ENCODE measurements at regions not wholly inside any gene's neighbourhood (a gene's known extent, or its start where the extent isn't known, plus 50 kb on each side); places are given as distances from the start of the nearest gene placed in this dataset.

GRCh38 chr11:127242676-127243075 is 242.1 kb upstream of the KIRREL3 start:
- no peak for DNase-seq

- DNase-seq, result no peak
Observed at GRCh38 chr11:127238321-127238720, 237.8 kb upstream of the KIRREL3 start.

- no peak for DNase-seq
Observed at GRCh38 chr11:127236776-127237175, 236.2 kb upstream of the KIRREL3 start.

- DNase-seq, result peak; percentile 82
Observed at GRCh38 chr11:127233998-127234397, 233.4 kb upstream of the KIRREL3 start.

GRCh38 chr11:127230392-127230791 is 229.8 kb upstream of the KIRREL3 start:
- no peak for DNase-seq

GRCh38 chr11:127226949-127227348 is 226.4 kb upstream of the KIRREL3 start:
- DNase-seq, result no peak

GRCh38 chr11:127226380-127226779 is 225.8 kb upstream of the KIRREL3 start:
- no peak for DNase-seq

- DNase-seq, result no peak
Observed at GRCh38 chr11:127225619-127226018, 225.0 kb upstream of the KIRREL3 start.

GRCh38 chr11:127224276-127224675 is 223.7 kb upstream of the KIRREL3 start:
- DNase-seq, result no peak

- DNase-seq, result no peak
Observed at GRCh38 chr11:127223633-127224032, 223.1 kb upstream of the KIRREL3 start.

- DNase-seq, result no peak
Observed at GRCh38 chr11:127223026-127223425, 222.5 kb upstream of the KIRREL3 start.

- DNase-seq, result no peak
Observed at GRCh38 chr11:127219704-127220103, 219.1 kb upstream of the KIRREL3 start.

GRCh38 chr11:127218275-127218608 is 217.7 kb upstream of the KIRREL3 start:
- no peak for DNase-seq

GRCh38 chr11:127217452-127218274 is 217.1 kb upstream of the KIRREL3 start:
- no peak for DNase-seq

GRCh38 chr11:127205688-127206217 is 205.2 kb upstream of the KIRREL3 start:
- DNase-seq, result no peak

- DNase-seq, result no peak
Observed at GRCh38 chr11:127203490-127203889, 202.9 kb upstream of the KIRREL3 start.

- no peak for DNase-seq
Observed at GRCh38 chr11:127202105-127202504, 201.5 kb upstream of the KIRREL3 start.

GRCh38 chr11:127199306-127199801 is 198.8 kb upstream of the KIRREL3 start:
- no peak for DNase-seq

- no peak for DNase-seq
Observed at GRCh38 chr11:127195501-127196120, 195.0 kb upstream of the KIRREL3 start.

- DNase-seq, result no peak
Observed at GRCh38 chr11:127194521-127194920, 194.0 kb upstream of the KIRREL3 start.

GRCh38 chr11:127193950-127194349 is 193.4 kb upstream of the KIRREL3 start:
- no peak for DNase-seq

GRCh38 chr11:127191689-127192088 is 191.1 kb upstream of the KIRREL3 start:
- peak; percentile 46 for DNase-seq

- DNase-seq, result no peak
Observed at GRCh38 chr11:127191261-127191660, 190.7 kb upstream of the KIRREL3 start.

GRCh38 chr11:127182586-127183203 is 182.1 kb upstream of the KIRREL3 start:
- DNase-seq, result no peak

Data from NCI-H524 treated with DMSO at 0.1 percent for 48 hours (cell line).